Thyroid gland (tissue), 4 donors: ENCODE measurements at regions not wholly inside any gene's neighbourhood (a gene's known extent, or its start where the extent isn't known, plus 50 kb on each side); places are given as distances from the start of the nearest gene placed in this dataset.

Experiments used
- POLR2A ChIP-seq, 2 donors: fragments of 450-650 bp; IDR thresholded peaks; one replicate each; pipeline ENCODE4 v1.6.1; 2017; ENCODE audit warnings: antibody characterized with exemption in 2 of 2, mild to moderate bottlenecking in 2 of 2, moderate library complexity in 1 of 2
- TF ChIP-seq, protein P1 (sequence below), 6 experiments: fragments of 200-600 bp in 3 of 6; fragments of 450-650 bp in 3 of 6; sonication (generic) in 3 of 6; IDR thresholded peaks; one replicate each; pipeline ENCODE4 v1.5.1; 2016 to 2019; ENCODE audit warnings: antibody characterized with exemption in 6 of 6, mild to moderate bottlenecking in 2 of 6, inconsistent platforms in 1 of 6, moderate library complexity in 1 of 6

GRCh38 chr2:222782201-222782730, 78.6 kb upstream of the ACSL3 start:
- TF ChIP-seq, protein P1, sequence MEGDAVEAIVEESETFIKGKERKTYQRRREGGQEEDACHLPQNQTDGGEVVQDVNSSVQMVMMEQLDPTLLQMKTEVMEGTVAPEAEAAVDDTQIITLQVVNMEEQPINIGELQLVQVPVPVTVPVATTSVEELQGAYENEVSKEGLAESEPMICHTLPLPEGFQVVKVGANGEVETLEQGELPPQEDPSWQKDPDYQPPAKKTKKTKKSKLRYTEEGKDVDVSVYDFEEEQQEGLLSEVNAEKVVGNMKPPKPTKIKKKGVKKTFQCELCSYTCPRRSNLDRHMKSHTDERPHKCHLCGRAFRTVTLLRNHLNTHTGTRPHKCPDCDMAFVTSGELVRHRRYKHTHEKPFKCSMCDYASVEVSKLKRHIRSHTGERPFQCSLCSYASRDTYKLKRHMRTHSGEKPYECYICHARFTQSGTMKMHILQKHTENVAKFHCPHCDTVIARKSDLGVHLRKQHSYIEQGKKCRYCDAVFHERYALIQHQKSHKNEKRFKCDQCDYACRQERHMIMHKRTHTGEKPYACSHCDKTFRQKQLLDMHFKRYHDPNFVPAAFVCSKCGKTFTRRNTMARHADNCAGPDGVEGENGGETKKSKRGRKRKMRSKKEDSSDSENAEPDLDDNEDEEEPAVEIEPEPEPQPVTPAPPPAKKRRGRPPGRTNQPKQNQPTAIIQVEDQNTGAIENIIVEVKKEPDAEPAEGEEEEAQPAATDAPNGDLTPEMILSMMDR (IDR thresholded peaks at IDR 0.05) = no peak
- no peak for TF ChIP-seq POLR2A (IDR thresholded peaks at IDR 0.05)
